GM12874 (cell line): ENCODE measurements at regions not wholly inside any gene's neighbourhood (a gene's known extent, or its start where the extent isn't known, plus 50 kb on each side); places are given as distances from the start of the nearest gene placed in this dataset.

ENCODE experiments used
- CTCF ChIP-seq: IDR thresholded peaks from 2 replicates; pipeline ENCODE4 v1.5.1; 2011; ENCODE audit warnings: low read depth, mild to moderate bottlenecking, control low read depth, low read length, moderate library complexity; ENCODE audit not compliant: insufficient read depth

GRCh38 chr4:106494066-106494465 is 125.5 kb upstream of the GIMD1 start:
- no peak for TF ChIP-seq CTCF

GRCh38 chr4:106493086-106493485 is 124.5 kb upstream of the GIMD1 start:
- no peak for TF ChIP-seq CTCF

DNA sequence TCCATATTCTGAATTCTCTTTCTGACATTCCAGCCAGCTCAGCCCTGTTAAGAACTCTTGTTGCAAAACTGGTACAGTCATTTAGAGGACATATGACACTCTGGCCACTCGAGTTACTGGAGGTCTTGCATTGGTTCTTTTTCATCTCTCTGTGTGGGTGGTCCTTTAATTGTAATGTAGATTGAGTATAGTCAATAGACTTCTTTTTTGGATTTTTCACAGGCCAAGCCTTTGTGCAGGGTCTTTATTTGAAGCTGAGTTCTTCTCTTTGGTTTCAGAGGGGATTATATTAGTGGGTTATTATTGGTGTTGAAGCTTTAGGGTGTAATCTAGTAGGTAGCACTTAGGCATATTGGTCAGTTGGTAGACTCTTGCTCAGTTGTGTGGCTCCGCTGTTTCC is 118.0 kb upstream of the GIMD1 start:
- no peak for TF ChIP-seq CTCF

DNA sequence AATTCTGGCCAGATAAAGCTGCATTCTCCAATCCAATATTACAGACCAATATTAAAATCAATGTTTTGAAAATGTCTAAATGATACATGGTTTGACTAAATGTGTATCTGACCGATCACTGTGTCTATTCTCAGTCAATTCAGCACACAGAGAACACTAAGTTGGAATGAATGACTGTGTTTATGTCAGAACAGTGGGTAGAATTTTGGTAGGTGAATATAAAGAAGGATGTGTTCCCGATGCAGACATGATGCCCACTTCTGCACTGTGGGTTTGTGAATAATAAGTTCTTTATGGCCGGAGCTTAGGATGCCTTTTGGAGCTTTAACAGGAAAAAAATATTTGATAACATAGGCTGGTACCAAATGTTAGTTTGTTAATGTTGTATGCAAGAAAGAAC is 113.2 kb upstream of the GIMD1 start:
- no peak for TF ChIP-seq CTCF

GRCh38 chr4:106478152-106478551 is 109.6 kb upstream of the GIMD1 start:
- no peak for TF ChIP-seq CTCF

DNA sequence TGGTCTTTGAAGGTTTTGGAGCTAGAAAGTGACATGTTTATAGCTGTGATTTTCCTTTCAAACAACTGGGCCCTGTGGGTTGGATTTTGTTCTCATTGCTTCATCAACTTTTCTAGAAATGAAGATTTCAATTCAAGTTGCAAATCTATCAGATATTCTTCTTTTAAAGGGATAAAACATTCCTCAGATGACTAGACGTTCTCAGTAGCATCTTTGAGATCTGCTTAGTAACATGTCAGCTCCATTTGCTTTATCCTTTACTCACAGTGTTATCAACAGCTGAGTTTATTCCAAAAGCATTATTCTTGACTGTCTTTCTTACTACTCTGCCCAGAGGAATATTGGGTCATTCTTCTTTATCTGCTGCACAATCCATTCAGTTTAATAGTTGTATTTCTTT is 108.2 kb upstream of the GIMD1 start:
- no peak for TF ChIP-seq CTCF

DNA sequence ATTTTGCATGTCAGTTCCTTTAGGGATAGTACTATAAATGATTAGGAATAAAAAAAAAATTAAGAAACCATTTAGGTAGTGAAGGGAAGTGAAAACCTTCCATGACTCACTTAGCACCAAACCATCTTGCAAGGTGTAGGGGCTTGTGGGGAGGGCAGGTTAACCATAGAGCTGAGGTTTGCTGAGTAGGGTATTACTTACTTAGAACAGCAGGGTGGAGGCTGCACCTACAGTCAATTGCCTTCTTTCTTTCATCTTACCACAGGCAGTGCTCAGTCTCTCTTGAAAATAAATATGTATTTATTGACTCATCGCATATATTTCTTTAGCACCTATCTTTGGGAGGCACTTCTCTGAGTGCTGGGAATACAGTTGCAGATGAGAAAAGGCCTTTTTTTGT is 104.9 kb upstream of the GIMD1 start:
- no peak for TF ChIP-seq CTCF

GRCh38 chr4:106471151-106471550 is 102.6 kb upstream of the GIMD1 start:
- no peak for TF ChIP-seq CTCF
